Loucy (cell line): ENCODE measurements at regions not wholly inside any gene's neighbourhood (a gene's known extent, or its start where the extent isn't known, plus 50 kb on each side); places are given as distances from the start of the nearest gene placed in this dataset.

Experiments
- EZH2phosphoT487 ChIP-seq: fragments of 200-600 bp; IDR thresholded peaks from 2 replicates; pipeline ENCODE4 v1.6.1; 2018; ENCODE audit warnings: antibody characterized with exemption, mild to moderate bottlenecking, moderate library complexity, borderline replicate concordance
- TF ChIP-seq, protein P1 (sequence below): fragments of 200-600 bp; sonication (generic); conservative IDR thresholded peaks from 2 replicates; pipeline ENCODE4 v1.5.1; 2014; ENCODE audit warnings: mild to moderate bottlenecking, antibody characterized with exemption, low read length

DNA sequence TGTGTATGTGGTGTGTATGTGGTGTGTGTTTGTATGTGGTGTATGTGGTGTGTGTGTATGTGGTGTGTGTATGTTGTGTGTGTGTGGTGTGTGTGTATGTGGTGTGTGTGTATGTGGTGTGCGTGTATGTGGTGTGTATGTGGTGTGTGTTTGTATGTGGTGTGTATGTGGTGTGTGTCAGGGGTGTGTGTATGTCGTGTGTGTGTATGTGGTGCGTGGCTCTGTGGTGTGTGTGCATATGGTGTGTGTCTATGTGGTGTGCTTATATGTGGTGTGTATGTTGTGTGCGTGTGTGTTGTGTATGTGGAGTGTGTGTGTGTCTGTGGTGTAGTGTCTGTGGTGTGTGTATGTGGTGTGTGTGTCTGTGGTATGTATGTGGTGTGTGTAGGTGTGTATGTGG lies 62.5 kb upstream of the MEDAG start:
- TF ChIP-seq, protein P1, sequence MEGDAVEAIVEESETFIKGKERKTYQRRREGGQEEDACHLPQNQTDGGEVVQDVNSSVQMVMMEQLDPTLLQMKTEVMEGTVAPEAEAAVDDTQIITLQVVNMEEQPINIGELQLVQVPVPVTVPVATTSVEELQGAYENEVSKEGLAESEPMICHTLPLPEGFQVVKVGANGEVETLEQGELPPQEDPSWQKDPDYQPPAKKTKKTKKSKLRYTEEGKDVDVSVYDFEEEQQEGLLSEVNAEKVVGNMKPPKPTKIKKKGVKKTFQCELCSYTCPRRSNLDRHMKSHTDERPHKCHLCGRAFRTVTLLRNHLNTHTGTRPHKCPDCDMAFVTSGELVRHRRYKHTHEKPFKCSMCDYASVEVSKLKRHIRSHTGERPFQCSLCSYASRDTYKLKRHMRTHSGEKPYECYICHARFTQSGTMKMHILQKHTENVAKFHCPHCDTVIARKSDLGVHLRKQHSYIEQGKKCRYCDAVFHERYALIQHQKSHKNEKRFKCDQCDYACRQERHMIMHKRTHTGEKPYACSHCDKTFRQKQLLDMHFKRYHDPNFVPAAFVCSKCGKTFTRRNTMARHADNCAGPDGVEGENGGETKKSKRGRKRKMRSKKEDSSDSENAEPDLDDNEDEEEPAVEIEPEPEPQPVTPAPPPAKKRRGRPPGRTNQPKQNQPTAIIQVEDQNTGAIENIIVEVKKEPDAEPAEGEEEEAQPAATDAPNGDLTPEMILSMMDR: no peak
- TF ChIP-seq EZH2phosphoT487: no peak
